Activated naive CD8-positive, alpha-beta T cell treated with anti-CD3 and anti-CD28 coated beads for 36 hours (primary cell): ENCODE measurements at regions not wholly inside any gene's neighbourhood (a gene's known extent, or its start where the extent isn't known, plus 50 kb on each side); places are given as distances from the start of the nearest gene placed in this dataset.

ENCODE experiments used
- DNase-seq: peaks from one replicate; pipeline ENCODE4 v3.0.0; 2021
- H3K27ac Mint-ChIP-seq: one replicate; pipeline ENCODE4 v1.8.0; 2022; ENCODE audit warnings: mild to moderate bottlenecking, moderate library complexity, mixed read lengths
- H3K27me3 Mint-ChIP-seq: one replicate; pipeline ENCODE4 v1.8.0; 2022; ENCODE audit warnings: mild to moderate bottlenecking, mixed read lengths
- H3K36me3 Mint-ChIP-seq: one replicate; pipeline ENCODE4 v1.8.0; 2021; ENCODE audit warnings: mild to moderate bottlenecking, mixed read lengths
- H3K4me1 Mint-ChIP-seq: one replicate; pipeline ENCODE4 v1.8.0; 2021; ENCODE audit warnings: mixed read lengths
- H3K4me3 Mint-ChIP-seq: one replicate; pipeline ENCODE4 v1.8.0; 2022; ENCODE audit warnings: mild to moderate bottlenecking, moderate library complexity, mixed read lengths
- H3K9me3 Mint-ChIP-seq: one replicate; pipeline ENCODE4 v1.8.0; 2022; ENCODE audit warnings: mixed read lengths

DNA sequence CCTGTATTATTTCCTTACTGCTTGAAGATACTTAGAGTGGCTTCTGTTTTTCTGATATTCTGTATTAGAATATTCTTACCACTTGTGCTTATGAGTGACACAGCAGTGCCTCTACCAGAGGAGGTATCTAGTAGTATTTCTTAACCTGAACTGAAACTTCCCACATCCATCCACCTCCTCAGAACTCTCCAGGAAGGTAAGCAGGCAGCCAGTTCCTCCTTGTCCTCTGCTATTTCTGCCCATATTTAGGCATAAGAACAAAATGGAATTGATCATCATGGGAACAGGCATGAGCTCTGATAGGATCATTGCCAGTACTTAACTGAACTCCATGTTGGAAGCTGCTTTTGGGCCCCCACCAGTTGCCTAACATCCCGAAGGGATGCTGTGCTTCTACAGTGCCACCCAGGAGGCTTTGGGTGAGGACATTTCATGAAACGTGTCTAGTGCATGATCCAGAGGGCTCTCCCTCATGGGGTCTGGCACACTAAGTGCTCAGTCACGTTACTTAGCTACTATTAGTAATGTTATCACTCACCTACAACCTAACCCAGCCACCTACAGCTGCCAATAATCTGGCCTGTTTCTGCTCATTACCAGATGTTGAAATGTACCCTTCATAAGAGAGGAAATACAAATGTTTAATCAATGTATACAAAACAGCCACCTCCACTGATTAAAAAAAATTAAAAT, 520.7 kb downstream of the EIPR1 start:
- Mint-ChIP-seq H3K27ac (no peak overlapping the region), H3K4me1 (no peaks in the 10 kb centered on the region), H3K27me3 (no peaks in the 10 kb centered on the region), H3K9me3 (no peaks in the 10 kb centered on the region), H3K4me3 (no peak overlapping the region), H3K36me3 (no peaks in the 10 kb centered on the region)
- no peak for DNase-seq

DNA sequence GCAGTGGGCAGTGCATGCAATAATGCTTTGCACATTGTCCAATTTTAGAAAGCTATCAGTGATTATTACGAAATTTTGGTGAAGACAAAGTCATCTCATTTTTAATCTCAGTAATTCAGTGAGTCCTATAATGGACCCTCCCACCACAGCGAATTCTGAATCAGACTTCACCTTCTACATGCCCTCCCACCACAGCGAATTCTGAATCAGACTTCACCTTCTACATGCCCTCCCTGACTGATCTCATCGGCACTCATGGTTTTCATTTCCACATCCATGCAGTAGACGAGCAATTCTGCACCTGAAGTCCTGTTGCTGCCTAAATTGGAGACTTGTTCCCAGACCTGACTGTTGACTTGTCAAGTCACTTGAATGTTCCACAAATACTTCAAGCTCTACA, 522.3 kb downstream of the EIPR1 start:
- Mint-ChIP-seq H3K4me3 (no peak overlapping the region), H3K36me3 (no peaks in the 10 kb centered on the region), H3K27me3 (no peaks in the 10 kb centered on the region), H3K9me3 (no peaks in the 10 kb centered on the region), H3K27ac (no peak overlapping the region), H3K4me1 (no peaks in the 10 kb centered on the region)
- DNase-seq = no peak

DNA sequence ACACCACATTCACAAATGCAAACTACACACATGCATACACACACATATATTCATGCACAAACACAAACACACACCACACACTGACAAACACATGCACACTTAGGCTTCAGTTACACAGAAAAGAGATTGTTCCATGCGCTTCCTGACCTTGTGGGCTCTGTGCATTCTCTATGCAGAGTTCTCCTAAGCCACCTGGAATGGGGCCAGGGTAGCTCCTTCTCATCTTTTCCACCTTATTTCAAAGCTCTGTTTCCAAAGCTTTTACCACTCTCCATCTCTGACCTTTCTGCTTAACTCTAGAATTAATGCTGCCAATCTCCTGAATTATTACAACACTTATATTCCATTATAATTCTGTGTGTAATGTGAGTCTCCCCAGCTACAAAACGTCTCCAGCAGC, 522.3 kb upstream of the MYT1L start:
- no peaks in the 10 kb centered on the region for H3K4me1 Mint-ChIP-seq
- no peak overlapping the region for H3K4me3 Mint-ChIP-seq
- H3K36me3 Mint-ChIP-seq = no peaks in the 10 kb centered on the region
- H3K27me3 Mint-ChIP-seq = no peaks in the 10 kb centered on the region
- no peaks in the 10 kb centered on the region for H3K9me3 Mint-ChIP-seq
- DNase-seq = no peak
- no peak overlapping the region for H3K27ac Mint-ChIP-seq

DNA sequence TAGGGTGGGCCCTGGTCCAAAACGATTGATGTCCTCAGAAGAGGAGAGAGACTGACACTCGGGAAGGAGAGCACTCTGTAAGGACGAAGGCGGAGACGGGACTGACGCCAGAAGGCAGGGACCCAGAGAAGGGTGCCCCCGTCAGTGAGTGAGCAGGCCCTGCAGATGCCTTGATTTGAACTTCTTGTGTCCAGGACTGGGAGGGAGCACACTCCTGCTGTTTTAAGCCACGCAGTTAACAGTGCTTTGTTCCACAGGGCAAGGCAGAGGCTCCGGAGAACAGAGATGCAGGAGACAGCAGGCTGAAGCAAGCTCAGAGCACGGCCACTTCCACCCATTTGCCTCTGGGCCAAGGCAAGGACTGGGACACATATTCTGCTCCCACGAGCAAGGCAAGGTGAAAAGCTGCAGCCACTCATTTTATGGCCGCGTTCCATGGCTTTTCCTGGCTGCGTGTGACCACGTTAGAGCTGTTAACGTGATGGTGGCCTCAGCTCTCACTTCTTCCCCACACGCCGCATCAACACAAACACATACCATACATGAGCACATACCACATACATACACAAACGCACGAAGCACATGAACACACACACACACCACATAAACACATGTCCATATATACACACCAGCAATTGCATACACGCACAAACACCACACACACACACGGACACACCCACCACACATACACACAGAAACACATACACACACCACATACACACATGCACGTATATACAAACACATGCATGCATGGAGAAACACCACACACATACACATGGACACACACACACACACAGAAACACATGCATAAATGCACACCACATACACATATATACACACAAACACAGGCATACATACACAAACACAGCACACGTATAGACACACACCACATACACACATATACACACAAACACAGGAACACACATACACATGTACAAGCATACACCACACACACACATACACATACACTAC, 521.0 kb upstream of the MYT1L start:
- no peak overlapping the region for H3K27ac Mint-ChIP-seq
- no peaks in the 10 kb centered on the region for H3K27me3 Mint-ChIP-seq
- H3K36me3 Mint-ChIP-seq = no peaks in the 10 kb centered on the region

DNA sequence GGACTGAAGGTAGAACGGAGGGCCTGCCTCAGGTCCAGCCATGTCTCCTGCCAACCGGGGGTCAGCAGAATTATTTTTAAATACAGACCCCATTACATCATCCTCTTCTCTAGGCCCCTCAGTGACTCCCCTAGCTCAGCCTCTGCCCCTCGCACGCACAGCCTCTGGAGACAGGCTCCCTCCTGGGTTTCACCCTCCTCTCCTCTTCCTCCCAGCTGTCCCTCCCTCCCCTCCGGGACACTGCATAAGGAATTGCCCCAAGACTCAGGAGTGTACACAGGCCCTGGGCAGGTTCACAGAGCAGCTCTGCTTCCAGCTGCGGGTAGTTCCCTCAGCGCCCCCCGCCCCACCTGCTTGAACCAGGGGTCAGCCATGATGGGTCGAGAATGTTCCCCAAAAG, 520.2 kb upstream of the MYT1L start:
- no peak overlapping the region for H3K4me3 Mint-ChIP-seq

More for the DNA sequence above, 521.0 kb upstream of the MYT1L start:
- DNase-seq = no peak
- no peak overlapping the region for H3K4me3 Mint-ChIP-seq
- no peaks in the 10 kb centered on the region for H3K9me3 Mint-ChIP-seq
- no peaks in the 10 kb centered on the region for H3K4me1 Mint-ChIP-seq

DNA sequence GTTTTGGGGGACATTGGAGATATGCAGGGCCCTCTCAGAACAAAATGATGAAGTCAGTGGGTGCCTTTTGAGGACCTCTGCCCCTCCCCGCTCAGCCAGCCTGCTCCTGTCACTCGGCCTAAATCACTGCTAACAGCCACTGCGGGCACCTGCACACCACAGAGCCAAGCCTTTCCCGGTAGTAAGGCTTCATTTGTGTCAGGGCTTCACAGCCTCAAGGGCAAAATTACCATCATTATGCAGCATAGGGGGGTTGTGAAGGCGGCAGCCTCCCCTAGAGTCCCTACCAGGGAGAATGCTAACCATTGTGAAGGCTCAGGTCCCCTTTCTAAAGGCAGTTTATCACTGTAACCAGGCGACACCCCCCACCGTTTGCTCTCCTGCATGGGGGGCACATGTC, 519.8 kb upstream of the MYT1L start:
- Mint-ChIP-seq H3K4me1 (no peaks in the 10 kb centered on the region), H3K36me3 (no peaks in the 10 kb centered on the region), H3K9me3 (no peaks in the 10 kb centered on the region), H3K4me3 (no peak overlapping the region), H3K27ac (no peak overlapping the region), H3K27me3 (no peaks in the 10 kb centered on the region)
- no peak for DNase-seq

More for the DNA sequence above, 520.2 kb upstream of the MYT1L start:
- Mint-ChIP-seq H3K27me3 (no peaks in the 10 kb centered on the region), H3K27ac (no peak overlapping the region), H3K9me3 (no peaks in the 10 kb centered on the region), H3K36me3 (no peaks in the 10 kb centered on the region), H3K4me1 (no peaks in the 10 kb centered on the region)
- no peak for DNase-seq

DNA sequence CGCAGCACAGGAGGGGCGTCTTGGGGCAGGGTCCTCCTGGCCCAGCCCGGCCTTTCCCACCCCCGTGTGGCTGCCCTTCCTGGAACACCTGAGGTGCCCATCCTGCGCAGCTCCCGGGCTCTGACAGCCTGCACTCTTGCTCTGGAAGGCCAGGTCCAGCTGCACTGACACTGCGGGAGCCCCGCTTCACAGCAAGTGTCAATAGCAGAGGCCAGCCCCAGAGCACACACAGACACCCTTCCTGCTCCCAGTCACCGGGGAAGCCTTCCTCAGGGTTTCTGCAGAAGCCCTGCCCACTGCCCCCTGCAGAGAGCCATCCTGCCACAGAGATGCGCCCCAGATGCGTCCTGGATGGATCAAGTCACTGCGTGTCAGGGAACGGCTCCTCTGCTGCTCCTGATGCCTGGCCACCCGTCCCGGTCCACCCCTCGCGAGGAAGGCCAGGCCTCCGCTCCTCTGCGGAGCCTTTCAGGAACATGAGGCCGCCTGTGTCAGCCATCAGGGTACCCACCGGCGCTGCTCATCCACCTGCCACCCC, 519.2 kb upstream of the MYT1L start:
- Mint-ChIP-seq H3K4me3 (no peak overlapping the region), H3K27ac (no peak overlapping the region), H3K36me3 (no peaks in the 10 kb centered on the region), H3K9me3 (no peaks in the 10 kb centered on the region), H3K27me3 (no peaks in the 10 kb centered on the region), H3K4me1 (no peaks in the 10 kb centered on the region)
- DNase-seq = no peak

DNA sequence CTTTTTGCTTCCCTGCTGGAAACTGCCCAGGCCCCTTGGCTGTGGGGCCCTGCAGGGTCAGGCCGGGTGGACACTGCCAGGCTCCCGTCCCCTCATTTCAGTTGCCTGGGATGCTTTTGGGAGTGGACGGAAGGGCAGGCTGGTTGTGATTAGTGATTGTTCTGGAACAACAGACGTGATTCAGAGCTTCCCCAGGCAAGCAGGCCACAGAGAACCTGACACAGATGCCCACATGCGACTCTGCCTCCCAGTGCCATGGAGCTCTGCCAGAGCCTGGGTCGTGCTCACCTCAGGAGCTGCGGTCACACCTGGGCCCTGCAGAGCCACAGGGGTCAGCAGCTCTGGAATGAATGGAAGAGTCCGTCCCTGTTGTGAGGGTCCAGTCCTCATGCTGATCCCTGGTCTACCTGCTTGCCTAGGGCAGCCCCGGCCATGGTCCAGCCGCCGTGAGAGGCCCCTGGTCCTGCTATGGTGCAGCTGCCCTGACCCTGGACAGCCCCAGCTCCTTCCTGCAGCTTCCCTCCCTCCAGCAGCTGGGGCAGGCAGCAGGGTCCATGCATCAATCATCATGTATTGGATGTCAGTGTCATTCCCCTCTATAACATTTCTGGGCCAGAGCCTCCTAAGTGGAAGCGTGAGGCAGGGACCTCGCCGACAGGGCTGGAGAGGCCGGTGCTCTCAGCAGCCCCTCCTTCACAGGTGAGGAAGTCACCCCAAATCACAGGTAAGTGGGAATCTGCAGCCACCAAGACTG, 518.6 kb upstream of the MYT1L start:
- Mint-ChIP-seq H3K9me3 (no peaks in the 10 kb centered on the region), H3K4me1 (no peaks in the 10 kb centered on the region), H3K36me3 (no peaks in the 10 kb centered on the region), H3K27me3 (no peaks in the 10 kb centered on the region), H3K4me3 (no peak overlapping the region), H3K27ac (no peak overlapping the region)
- no peak for DNase-seq

DNA sequence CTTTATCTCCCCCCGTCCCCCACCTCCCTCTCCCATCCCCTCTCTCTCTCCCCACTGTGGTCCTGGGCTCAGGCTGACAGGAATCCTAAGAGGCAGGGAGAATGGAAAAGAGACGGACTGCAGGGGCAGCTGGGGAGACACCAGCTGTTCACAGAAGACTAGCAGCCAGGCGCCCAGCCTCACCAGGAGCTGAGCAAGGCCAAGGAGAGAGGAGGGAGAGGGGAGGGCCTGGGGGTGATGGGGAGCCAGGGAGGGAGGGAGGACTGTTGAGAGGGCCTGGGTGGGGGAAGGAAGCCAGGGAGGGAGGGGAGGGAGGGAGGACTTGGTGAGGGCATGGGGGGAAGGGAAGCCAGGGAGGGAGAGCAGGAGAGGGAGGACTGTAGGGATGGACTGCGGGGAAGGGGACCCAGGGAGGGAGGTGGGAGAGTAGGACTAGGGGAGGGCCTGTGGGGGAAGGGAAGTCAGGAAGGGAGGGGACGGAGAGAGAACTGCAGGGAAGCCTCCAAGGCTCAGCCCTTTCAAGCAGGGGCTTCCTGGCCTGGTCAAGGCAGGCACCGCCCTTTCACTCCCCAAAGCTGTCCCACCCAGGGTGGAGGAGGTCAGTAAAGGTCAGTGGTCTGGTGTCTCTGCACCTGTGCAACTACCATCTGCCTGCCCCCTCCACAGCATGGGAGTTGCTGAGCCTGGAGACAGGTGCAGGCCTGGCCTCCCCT, 517.7 kb upstream of the MYT1L start:
- H3K27me3 Mint-ChIP-seq = no peaks in the 10 kb centered on the region
- no peaks in the 10 kb centered on the region for H3K9me3 Mint-ChIP-seq
- no peak for DNase-seq
- H3K36me3 Mint-ChIP-seq = no peaks in the 10 kb centered on the region
- H3K4me1 Mint-ChIP-seq = no peaks in the 10 kb centered on the region
- no peak overlapping the region for H3K4me3 Mint-ChIP-seq
- no peak overlapping the region for H3K27ac Mint-ChIP-seq

DNA sequence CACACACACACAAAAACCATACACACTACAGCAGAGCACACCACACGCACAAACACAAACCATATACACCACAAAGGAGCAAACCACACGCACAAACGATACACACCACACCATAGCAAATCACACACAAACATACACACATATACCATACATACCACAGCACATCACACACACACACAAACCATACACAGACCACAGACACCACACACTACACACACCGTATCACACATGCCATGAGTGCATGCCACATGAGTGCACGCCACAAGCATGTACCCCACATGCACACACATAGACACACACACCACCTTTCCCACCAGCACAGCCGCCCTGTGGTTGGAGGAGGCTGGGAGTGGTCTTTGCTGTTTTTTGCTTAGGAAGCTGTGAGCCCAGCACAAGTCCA, 517.1 kb upstream of the MYT1L start:
- no peaks in the 10 kb centered on the region for H3K9me3 Mint-ChIP-seq
- DNase-seq = no peak
- H3K36me3 Mint-ChIP-seq = no peaks in the 10 kb centered on the region
- no peaks in the 10 kb centered on the region for H3K27me3 Mint-ChIP-seq
- H3K4me3 Mint-ChIP-seq = no peak overlapping the region
- H3K27ac Mint-ChIP-seq = no peak overlapping the region
- no peaks in the 10 kb centered on the region for H3K4me1 Mint-ChIP-seq

DNA sequence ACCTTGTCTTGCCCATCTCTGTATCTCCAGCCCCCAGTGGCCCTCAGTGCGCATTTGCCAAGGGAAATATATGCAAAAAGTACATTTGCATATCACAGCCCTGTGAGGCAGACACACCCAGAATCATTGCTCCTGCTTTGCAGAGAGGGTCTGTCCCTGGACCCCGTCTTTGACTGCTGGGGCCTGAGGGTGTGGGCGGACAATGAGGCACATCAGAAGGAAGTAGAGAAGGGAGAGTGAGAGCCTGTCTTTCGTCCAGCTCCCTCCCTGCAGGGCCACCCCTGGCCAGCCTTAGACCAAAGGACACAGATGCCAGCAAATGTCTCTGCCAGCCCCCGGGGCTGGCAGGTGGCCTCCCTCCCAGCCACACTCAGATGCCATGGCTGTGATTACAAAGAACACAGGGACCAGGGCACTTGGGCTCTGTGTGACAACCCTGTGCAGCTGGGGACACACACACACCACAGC, 516.2 kb upstream of the MYT1L start:
- Mint-ChIP-seq H3K9me3 (no peaks in the 10 kb centered on the region), H3K4me1 (no peaks in the 10 kb centered on the region), H3K36me3 (no peaks in the 10 kb centered on the region), H3K27me3 (no peaks in the 10 kb centered on the region), H3K27ac (no peak overlapping the region), H3K4me3 (no peak overlapping the region)
- DNase-seq = no peak

DNA sequence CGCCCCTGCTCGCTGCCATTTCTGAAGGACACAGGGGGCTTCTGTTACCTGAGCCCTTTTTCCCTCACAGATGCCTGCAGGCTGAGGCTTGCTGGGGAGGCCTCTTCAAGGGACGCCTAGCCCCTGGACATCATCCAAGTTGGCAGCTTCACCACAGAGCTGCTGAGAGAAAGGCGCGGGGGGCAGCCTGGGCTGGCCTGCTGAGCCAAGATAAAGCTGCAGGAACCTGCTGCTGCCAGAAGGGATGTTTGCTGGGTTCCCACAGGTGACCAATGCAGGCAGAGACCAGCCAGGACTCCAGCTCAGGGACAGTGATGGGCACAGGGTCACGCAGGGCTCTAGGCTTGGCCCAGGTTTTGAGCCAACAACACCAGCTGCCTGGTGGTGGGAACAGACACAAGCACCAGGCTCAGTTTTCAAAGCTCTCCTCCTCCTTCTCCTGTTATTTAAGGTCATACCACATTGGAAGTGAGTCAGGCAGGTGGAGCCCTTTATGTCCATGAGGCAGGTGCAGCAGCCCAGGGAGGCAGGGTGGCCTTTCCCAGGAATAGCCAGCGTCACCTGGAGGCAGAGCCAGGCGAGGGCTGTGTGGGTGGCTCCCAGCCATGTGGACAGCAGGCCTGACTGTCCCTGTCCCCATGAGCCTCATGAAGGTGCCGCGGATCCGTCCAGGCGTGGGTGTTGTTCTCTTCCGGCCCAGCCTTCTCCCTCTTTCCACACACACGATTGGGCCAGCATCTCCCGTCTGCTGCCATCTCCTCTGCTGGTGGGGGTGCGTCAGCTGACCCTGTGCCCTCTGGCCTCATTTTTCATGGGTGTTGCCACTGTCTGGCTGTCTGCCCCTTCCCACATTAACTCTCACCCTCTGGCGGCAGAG, 515.5 kb upstream of the MYT1L start:
- Mint-ChIP-seq H3K4me1 (no peaks in the 10 kb centered on the region), H3K27me3 (no peaks in the 10 kb centered on the region), H3K4me3 (no peak overlapping the region), H3K27ac (no peak overlapping the region), H3K36me3 (no peaks in the 10 kb centered on the region), H3K9me3 (no peaks in the 10 kb centered on the region)
- no peak for DNase-seq

DNA sequence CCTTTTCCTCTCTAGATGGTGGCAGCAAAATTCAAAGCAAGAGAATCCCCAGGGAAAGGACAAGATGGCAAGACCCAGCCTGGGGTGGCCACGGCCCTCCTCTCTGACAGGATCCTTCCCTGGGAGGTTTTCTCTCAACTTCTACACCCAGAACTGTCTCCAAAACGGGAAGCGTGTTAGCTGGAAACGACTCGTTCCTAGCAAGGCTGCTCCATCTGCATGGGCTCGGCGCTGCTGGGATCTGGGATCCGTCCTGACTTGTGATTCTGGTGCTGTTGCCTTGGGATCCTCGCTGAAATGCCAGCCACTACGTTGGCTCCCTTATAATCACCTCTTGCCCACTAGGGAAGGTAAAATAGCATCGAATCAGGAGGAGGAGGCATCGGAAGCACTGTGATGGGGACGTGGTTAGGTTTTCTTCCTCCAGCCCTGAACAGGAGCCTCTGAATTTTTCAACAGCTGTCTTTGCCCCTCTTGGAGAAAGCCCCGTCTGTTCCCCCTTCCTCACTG, 514.8 kb upstream of the MYT1L start:
- H3K36me3 Mint-ChIP-seq = no peaks in the 10 kb centered on the region
- no peak overlapping the region for H3K4me3 Mint-ChIP-seq
- no peak for DNase-seq
- no peaks in the 10 kb centered on the region for H3K4me1 Mint-ChIP-seq
- H3K27me3 Mint-ChIP-seq = no peaks in the 10 kb centered on the region
- H3K27ac Mint-ChIP-seq = no peak overlapping the region
- H3K9me3 Mint-ChIP-seq = no peaks in the 10 kb centered on the region
